GM12878 (cell line): ENCODE measurements at regions not wholly inside any gene's neighbourhood (a gene's known extent, or its start where the extent isn't known, plus 50 kb on each side); places are given as distances from the start of the nearest gene placed in this dataset.

Experiments used
- ATAC-seq: fragments of 200-7000 bp; cut with Tn5 transposase; 3 replicates; pipeline ENCODE4 v1.9.1; 2020; ENCODE audit warnings: mild to moderate bottlenecking, moderate library complexity
- BruUV-seq: library from RNA; stranded (reverse); fragments of 400-500 nt; replicated peaks from 2 replicates; lab custom pipeline; 2021; lab: Mats Ljungman, UMichigan
- CTCF ChIA-PET: fragments of 300-600 bp; sonication (Branson Sonifier 250); formaldehyde crosslinking; extraction: SDS; loops from one replicate; lab custom pipeline; 2021; ENCODE audit warnings: inconsistent platforms; lab: Yijun Ruan, JAX
- POLR2A ChIA-PET: fragments of 350-600 bp; formaldehyde crosslinking; extraction: SDS; loops from one replicate; lab custom pipeline; 2021; ENCODE audit warnings: inconsistent platforms; lab: Charles Lee
- RAD21 ChIA-PET: fragments of 300-600 bp; sonication (Branson Sonifier 250); formaldehyde crosslinking; loops from one replicate; lab custom pipeline; 2023; ENCODE audit warnings: antibody characterized with exemption; ENCODE audit not compliant: unreplicated experiment; lab: Charles Lee
- SMC1A ChIA-PET: fragments of 300-600 bp; sonication (Branson Sonifier 250); formaldehyde crosslinking; loops from one replicate; lab custom pipeline; 2023; ENCODE audit not compliant: unreplicated experiment, uncharacterized antibody; lab: Charles Lee
- DNase-seq: peaks from one replicate; pipeline ENCODE4 v3.0.0-alpha.2; 2011; ENCODE audit warnings: low read depth, low spot score
- FAIRE-seq: peaks from 3 replicates; lab custom pipeline; 2011; peaks lifted over from hg19 to GRCh38; lab: Jason Lieb, UNC
- H2AFZ ChIP-seq: 2 replicates; pipeline ENCODE4 v1.6.0; 2011; ENCODE audit warnings: low read depth, low read length, control low read depth; ENCODE audit not compliant: control insufficient read depth
- H3K27ac ChIP-seq: 2 replicates; pipeline ENCODE4 v1.5.1; 2011; ENCODE audit warnings: control low read depth; ENCODE audit not compliant: control insufficient read depth, insufficient read depth
- H3K27me3 ChIP-seq, 2 experiments: replicated peaks in 1 of 2; 2 replicates each; pipeline versions ENCODE4 v1.6.0 to v1.6.1; 2011; ENCODE audit warnings: low read length in 1 of 2; ENCODE audit not compliant: control insufficient read depth in 2 of 2, insufficient read depth in 2 of 2
- H3K36me3 ChIP-seq, 2 experiments: 2 replicates each; pipeline ENCODE4 v1.5.1; 2011; ENCODE audit warnings: low read length in 1 of 2; ENCODE audit not compliant: control insufficient read depth in 2 of 2, insufficient read depth in 2 of 2
- H3K4me1 ChIP-seq: 2 replicates; pipeline ENCODE4 v1.6.1; 2011; ENCODE audit warnings: mild to moderate bottlenecking, low read length, moderate library complexity, mixed read lengths; ENCODE audit not compliant: control insufficient read depth, insufficient read depth
- H3K4me2 ChIP-seq: 2 replicates; pipeline ENCODE4 v1.6.0; 2011; ENCODE audit warnings: control low read depth; ENCODE audit not compliant: control insufficient read depth, insufficient read depth
- H3K4me3 ChIP-seq: fragments of 200-600 bp; sonication (generic); 2 replicates; pipeline ENCODE4 v1.5.1; 2016
- H3K79me2 ChIP-seq: 2 replicates; pipeline ENCODE4 v1.6.0; 2011; ENCODE audit warnings: low read length; ENCODE audit not compliant: control insufficient read depth, insufficient read depth
- H3K9ac ChIP-seq: 2 replicates; pipeline ENCODE4 v1.8.0; 2011; ENCODE audit warnings: low read length, control low read depth, mixed read lengths; ENCODE audit not compliant: control insufficient read depth, insufficient read depth
- H3K9me3 ChIP-seq: replicated peaks from 3 replicates; pipeline ENCODE4 v1.5.1; 2011; ENCODE audit warnings: mild to moderate bottlenecking, low read length; ENCODE audit not compliant: control insufficient read depth, insufficient read depth
- H4K20me1 ChIP-seq: 2 replicates; pipeline ENCODE4 v1.6.0; 2011; ENCODE audit not compliant: control insufficient read depth, insufficient read depth
- BRCA1 ChIP-seq: IDR thresholded peaks from 2 replicates; pipeline ENCODE4 v1.6.1; 2011; ENCODE audit warnings: low read depth, low read length, improper control_type of control experiment
- CHD2 ChIP-seq: IDR thresholded peaks from 2 replicates; pipeline ENCODE4 v1.6.1; 2011; ENCODE audit warnings: low read depth, low read length, improper control_type of control experiment, borderline replicate concordance
- FOS ChIP-seq: IDR thresholded peaks from 3 replicates; pipeline ENCODE4 v1.6.1; 2011; ENCODE audit warnings: borderline replicate concordance; ENCODE audit not compliant: insufficient read length; ENCODE audit errors: extremely low read depth
- ZNF207 ChIP-seq: fragments of 450-650 bp; IDR thresholded peaks from 2 replicates; pipeline ENCODE4 v1.6.1; 2014; ENCODE audit warnings: antibody characterized with exemption, mild to moderate bottlenecking, borderline replicate concordance
- ZNF384 ChIP-seq: IDR thresholded peaks from 2 replicates; pipeline ENCODE4 v1.6.1; 2012; ENCODE audit warnings: low read depth, mild to moderate bottlenecking, low read length, improper control_type of control experiment, borderline replicate concordance
- WGBS: methylation state at CpG from one replicate; pipeline ENCODE4 v1.1.6; 2016; ENCODE audit warnings: low lambda C conversion rate; ENCODE audit not compliant: insufficient replicate concordance, insufficient coverage; ENCODE audit errors: missing lambda C conversion rate; 5-methylcytosine and 5-hydroxymethylcytosine counted together
- in situ Hi-C: fragments of 300-500 bp; cut with MboI; formaldehyde crosslinking; loops from 9 replicates; pipeline ENCODE4 v1.14.3; 2018; ENCODE audit warnings: mixed read lengths
- intact Hi-C: fragments of 100-400 bp; cut with micrococcal nuclease; formaldehyde crosslinking; loops from one replicate; pipeline ENCODE4 v1.14.2; 2022; ENCODE audit not compliant: unreplicated experiment
- TF ChIP-seq, protein P1 (sequence below): IDR thresholded peaks from 2 replicates; pipeline ENCODE4 v1.6.1; 2012; ENCODE audit warnings: improper control_type of control experiment, low read depth, low read length; ENCODE audit not compliant: insufficient replicate concordance
- TF ChIP-seq, protein P2 (sequence below): fragments of 150-350 bp; IDR thresholded peaks from 2 replicates; pipeline ENCODE4 v1.6.1; 2014; ENCODE audit warnings: mild to moderate bottlenecking, low read depth, low read length
- TF ChIP-seq, protein P3 (sequence below): fragments of 450-650 bp; formaldehyde crosslinking; IDR thresholded peaks from 2 replicates; pipeline ENCODE4 v1.4.0; 2022; ENCODE audit warnings: mild to moderate bottlenecking, moderate library complexity
- TF ChIP-seq, protein P4 (sequence below): IDR thresholded peaks from 2 replicates; pipeline ENCODE4 v1.6.1; 2011; ENCODE audit warnings: low read depth, mild to moderate bottlenecking, low read length, moderate library complexity, borderline replicate concordance; ENCODE audit errors: extremely low read depth
- TF ChIP-seq, protein P5 (sequence below): IDR thresholded peaks from 2 replicates; pipeline ENCODE4 v1.6.1; 2011; ENCODE audit warnings: borderline replicate concordance, low read depth, mild to moderate bottlenecking, moderate library complexity, low read length; ENCODE audit not compliant: insufficient read depth, poor library complexity, severe bottlenecking

DNA sequence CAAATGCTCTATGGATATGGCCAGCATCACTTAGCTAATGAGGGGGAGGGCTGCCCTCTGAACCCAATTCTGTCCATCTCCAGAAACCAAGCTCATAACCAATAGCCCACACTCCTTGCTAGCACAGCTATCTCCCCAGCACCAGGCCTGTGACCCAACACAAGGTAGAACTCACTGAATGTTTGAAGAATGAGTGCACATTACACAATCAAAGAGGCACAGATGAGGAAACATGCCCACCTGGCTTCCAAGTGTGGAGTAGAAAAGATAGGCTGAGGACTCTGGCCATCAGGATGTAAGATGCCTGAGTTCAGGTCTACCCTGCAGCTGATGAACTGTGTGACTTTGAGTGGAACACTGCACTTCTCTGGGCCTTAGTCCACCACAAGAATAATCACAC is 268.4 kb downstream of the BCL11B start (continued):
- TF ChIP-seq, protein P1, sequence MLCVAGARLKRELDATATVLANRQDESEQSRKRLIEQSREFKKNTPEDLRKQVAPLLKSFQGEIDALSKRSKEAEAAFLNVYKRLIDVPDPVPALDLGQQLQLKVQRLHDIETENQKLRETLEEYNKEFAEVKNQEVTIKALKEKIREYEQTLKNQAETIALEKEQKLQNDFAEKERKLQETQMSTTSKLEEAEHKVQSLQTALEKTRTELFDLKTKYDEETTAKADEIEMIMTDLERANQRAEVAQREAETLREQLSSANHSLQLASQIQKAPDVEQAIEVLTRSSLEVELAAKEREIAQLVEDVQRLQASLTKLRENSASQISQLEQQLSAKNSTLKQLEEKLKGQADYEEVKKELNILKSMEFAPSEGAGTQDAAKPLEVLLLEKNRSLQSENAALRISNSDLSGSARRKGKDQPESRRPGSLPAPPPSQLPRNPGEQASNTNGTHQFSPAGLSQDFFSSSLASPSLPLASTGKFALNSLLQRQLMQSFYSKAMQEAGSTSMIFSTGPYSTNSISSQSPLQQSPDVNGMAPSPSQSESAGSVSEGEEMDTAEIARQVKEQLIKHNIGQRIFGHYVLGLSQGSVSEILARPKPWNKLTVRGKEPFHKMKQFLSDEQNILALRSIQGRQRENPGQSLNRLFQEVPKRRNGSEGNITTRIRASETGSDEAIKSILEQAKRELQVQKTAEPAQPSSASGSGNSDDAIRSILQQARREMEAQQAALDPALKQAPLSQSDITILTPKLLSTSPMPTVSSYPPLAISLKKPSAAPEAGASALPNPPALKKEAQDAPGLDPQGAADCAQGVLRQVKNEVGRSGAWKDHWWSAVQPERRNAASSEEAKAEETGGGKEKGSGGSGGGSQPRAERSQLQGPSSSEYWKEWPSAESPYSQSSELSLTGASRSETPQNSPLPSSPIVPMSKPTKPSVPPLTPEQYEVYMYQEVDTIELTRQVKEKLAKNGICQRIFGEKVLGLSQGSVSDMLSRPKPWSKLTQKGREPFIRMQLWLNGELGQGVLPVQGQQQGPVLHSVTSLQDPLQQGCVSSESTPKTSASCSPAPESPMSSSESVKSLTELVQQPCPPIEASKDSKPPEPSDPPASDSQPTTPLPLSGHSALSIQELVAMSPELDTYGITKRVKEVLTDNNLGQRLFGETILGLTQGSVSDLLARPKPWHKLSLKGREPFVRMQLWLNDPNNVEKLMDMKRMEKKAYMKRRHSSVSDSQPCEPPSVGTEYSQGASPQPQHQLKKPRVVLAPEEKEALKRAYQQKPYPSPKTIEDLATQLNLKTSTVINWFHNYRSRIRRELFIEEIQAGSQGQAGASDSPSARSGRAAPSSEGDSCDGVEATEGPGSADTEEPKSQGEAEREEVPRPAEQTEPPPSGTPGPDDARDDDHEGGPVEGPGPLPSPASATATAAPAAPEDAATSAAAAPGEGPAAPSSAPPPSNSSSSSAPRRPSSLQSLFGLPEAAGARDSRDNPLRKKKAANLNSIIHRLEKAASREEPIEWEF, result no peak
- no peak for TF ChIP-seq ZNF207
- no peak for TF ChIP-seq FOS
- TF ChIP-seq BRCA1, result no peak

DNA sequence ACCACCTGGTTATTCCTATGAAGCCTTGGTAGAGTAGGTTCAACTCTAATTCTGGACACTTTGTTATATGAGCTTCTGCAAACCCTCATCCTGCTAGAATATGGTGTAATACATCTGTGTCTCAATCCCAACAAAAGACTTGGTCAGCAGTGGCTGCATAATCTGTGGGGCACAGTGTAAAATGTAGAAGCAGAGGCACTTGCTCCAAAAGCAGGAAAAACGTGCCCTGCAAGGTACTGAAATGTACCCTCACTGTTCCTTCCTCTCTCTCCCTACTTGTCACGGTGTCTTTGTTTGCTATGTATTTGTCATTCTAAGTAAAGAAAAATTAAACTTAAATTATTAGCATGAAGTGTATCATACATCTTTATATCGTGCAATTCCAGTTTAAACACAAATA is 267.9 kb downstream of the BCL11B start:
- ChIA-PET CTCF (no interaction called here), SMC1A (no interaction called here), RAD21 (no interaction called here), POLR2A (no interaction called here)
- BruUV-seq, result no TSS peak
- Histone ChIP-seq H3K36me3 (no peaks in the 10 kb centered on the region), H3K9me3 (no peaks in the 10 kb centered on the region; the same call in 2 of the 3 replicates), H2AFZ (no peak overlapping the region), H3K79me2 (no peaks in the 10 kb centered on the region), H3K9ac (no peak overlapping the region), H3K4me3 (no peak overlapping the region), H4K20me1 (no peaks in the 10 kb centered on the region), H3K27ac (no peak overlapping the region), H3K4me1 (no peaks in the 10 kb centered on the region), H3K27me3 (no peaks in the 10 kb centered on the region), H3K4me2 (no peak overlapping the region)
- intact Hi-C loops, result no loop called here
- DNase-seq (no peak), FAIRE-seq (no peak), ATAC-seq (no peak)
- 2% methylated on average over 3 of the region's 3 CpGs for WGBS
- in situ Hi-C loops, result no loop called here
- TF ChIP-seq ZNF384 (no peak), CHD2 (no peak)
- TF ChIP-seq, protein P2, sequence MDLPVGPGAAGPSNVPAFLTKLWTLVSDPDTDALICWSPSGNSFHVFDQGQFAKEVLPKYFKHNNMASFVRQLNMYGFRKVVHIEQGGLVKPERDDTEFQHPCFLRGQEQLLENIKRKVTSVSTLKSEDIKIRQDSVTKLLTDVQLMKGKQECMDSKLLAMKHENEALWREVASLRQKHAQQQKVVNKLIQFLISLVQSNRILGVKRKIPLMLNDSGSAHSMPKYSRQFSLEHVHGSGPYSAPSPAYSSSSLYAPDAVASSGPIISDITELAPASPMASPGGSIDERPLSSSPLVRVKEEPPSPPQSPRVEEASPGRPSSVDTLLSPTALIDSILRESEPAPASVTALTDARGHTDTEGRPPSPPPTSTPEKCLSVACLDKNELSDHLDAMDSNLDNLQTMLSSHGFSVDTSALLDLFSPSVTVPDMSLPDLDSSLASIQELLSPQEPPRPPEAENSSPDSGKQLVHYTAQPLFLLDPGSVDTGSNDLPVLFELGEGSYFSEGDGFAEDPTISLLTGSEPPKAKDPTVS, result no peak
- TF ChIP-seq, protein P3, sequence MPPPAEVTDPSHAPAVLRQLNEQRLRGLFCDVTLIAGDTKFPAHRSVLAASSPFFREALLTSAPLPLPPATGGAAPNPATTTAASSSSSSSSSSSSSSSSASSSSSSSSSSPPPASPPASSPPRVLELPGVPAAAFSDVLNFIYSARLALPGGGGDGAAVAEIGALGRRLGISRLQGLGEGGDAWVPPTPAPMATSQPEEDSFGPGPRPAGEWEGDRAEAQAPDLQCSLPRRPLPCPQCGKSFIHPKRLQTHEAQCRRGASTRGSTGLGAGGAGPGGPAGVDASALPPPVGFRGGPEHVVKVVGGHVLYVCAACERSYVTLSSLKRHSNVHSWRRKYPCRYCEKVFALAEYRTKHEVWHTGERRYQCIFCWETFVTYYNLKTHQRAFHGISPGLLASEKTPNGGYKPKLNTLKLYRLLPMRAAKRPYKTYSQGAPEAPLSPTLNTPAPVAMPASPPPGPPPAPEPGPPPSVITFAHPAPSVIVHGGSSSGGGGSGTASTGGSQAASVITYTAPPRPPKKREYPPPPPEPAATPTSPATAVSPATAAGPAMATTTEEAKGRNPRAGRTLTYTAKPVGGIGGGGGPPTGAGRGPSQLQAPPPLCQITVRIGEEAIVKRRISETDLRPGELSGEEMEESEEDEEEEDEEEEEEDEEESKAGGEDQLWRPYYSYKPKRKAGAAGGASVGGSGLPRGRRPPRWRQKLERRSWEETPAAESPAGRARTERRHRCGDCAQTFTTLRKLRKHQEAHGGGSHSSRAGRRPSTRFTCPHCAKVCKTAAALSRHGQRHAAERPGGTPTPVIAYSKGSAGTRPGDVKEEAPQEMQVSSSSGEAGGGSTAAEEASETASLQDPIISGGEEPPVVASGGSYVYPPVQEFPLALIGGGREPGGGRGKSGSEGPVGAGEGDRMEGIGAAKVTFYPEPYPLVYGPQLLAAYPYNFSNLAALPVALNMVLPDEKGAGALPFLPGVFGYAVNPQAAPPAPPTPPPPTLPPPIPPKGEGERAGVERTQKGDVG (CRISPR knock-in tag), result no peak
- TF ChIP-seq, protein P4, sequence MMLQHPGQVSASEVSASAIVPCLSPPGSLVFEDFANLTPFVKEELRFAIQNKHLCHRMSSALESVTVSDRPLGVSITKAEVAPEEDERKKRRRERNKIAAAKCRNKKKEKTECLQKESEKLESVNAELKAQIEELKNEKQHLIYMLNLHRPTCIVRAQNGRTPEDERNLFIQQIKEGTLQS, result no peak
- TF ChIP-seq, protein P5, sequence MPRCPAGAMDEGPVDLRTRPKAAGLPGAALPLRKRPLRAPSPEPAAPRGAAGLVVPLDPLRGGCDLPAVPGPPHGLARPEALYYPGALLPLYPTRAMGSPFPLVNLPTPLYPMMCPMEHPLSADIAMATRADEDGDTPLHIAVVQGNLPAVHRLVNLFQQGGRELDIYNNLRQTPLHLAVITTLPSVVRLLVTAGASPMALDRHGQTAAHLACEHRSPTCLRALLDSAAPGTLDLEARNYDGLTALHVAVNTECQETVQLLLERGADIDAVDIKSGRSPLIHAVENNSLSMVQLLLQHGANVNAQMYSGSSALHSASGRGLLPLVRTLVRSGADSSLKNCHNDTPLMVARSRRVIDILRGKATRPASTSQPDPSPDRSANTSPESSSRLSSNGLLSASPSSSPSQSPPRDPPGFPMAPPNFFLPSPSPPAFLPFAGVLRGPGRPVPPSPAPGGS, result no peak
